Nephron progenitor cell (in vitro differentiated cells): ENCODE measurements at regions not wholly inside any gene's neighbourhood (a gene's known extent, or its start where the extent isn't known, plus 50 kb on each side); places are given as distances from the start of the nearest gene placed in this dataset.

Source experiments
- DNase-seq: peaks from one replicate; pipeline ENCODE4 v3.0.0; 2021
- H3K27ac Mint-ChIP-seq: 2 replicates; pipeline ENCODE4 v1.8.0; 2021; ENCODE audit warnings: mild to moderate bottlenecking, moderate library complexity, mixed read lengths
- H3K27me3 Mint-ChIP-seq: 2 replicates; pipeline ENCODE4 v1.8.0; 2021; ENCODE audit warnings: mild to moderate bottlenecking, low read depth, mixed read lengths; ENCODE audit not compliant: poor library complexity
- H3K36me3 Mint-ChIP-seq: 2 replicates; pipeline ENCODE4 v1.8.0; 2021; ENCODE audit warnings: low read depth, mixed read lengths
- H3K4me1 Mint-ChIP-seq: 2 replicates; pipeline ENCODE4 v1.8.0; 2021; ENCODE audit warnings: mixed read lengths
- H3K4me3 Mint-ChIP-seq: 2 replicates; pipeline ENCODE4 v1.8.0; 2021; ENCODE audit warnings: mild to moderate bottlenecking, moderate library complexity, mixed read lengths
- H3K9me3 Mint-ChIP-seq: 2 replicates; pipeline ENCODE4 v1.8.0; 2021; ENCODE audit warnings: mild to moderate bottlenecking, moderate library complexity, mixed read lengths
- TF ChIP-seq, protein P1 (sequence below): fragments of 200-600 bp; sonication (generic); IDR thresholded peaks from 2 replicates; pipeline ENCODE4 v1.5.0; 2021; ENCODE audit warnings: antibody characterized with exemption

DNA sequence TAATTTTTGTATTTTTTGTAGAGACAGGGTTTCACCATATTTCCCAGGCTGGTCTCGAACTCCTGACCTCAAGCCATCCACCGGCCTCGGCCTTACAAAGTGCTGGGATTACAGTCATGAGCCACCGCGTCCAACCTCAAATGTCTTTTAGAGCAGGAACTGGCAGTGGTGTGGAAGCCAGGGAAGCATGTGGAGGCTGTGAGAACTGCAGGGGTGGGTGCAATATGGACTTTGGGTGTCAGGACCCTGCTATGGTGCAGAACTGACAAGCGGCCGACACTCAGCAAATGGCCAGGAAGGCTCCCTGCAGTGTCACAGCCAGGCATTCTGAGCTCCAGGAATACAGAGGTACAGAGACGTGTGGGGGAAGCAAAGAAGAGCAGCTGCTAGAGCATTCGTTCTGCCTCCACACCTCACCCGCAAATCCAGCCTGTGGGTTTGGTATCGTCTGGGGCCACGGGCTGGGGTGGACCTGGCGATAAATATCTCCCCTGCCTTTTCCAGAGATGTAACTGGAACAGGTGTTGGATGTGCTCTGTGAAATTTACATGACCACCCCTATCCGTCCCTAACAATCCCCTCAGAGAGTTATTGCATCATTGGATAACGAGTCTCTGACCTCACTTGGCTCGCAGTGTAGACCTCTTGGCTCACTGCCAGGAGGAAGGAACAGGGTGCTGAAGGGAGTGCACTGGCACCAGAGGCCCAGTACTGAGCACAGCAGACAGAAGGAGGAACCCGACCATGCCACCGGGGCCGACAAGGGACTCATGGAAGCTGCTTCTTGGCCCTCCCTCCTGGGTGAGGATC is 624.7 kb upstream of the B3GAT1 start:
- Mint-ChIP-seq H3K27me3 (peaks cover 40% of the 10 kb centered on the region), H3K9me3 (no peaks in the 10 kb centered on the region)

DNA sequence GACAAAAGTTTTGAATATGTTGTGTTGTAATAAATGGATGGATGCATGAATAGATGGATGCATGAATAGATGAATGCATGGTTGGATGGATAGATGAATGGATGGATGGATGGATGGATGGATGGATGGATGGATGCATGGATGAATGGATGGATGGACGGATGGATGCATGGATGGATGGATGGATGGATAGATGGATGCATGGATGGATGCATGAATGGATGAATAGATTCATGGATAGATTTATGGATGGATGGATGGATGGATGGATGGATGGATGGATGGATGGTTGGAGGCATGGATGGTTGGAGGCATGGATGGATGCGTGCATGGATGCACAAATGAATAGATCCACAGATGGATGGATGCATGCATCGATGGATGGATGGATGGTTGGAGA is 623.2 kb upstream of the B3GAT1 start:
- H3K36me3 Mint-ChIP-seq = no peaks in the 10 kb centered on the region
- peaks cover 4% of the 10 kb centered on the region for H3K4me1 Mint-ChIP-seq
- no peak for DNase-seq
- TF ChIP-seq, protein P1, sequence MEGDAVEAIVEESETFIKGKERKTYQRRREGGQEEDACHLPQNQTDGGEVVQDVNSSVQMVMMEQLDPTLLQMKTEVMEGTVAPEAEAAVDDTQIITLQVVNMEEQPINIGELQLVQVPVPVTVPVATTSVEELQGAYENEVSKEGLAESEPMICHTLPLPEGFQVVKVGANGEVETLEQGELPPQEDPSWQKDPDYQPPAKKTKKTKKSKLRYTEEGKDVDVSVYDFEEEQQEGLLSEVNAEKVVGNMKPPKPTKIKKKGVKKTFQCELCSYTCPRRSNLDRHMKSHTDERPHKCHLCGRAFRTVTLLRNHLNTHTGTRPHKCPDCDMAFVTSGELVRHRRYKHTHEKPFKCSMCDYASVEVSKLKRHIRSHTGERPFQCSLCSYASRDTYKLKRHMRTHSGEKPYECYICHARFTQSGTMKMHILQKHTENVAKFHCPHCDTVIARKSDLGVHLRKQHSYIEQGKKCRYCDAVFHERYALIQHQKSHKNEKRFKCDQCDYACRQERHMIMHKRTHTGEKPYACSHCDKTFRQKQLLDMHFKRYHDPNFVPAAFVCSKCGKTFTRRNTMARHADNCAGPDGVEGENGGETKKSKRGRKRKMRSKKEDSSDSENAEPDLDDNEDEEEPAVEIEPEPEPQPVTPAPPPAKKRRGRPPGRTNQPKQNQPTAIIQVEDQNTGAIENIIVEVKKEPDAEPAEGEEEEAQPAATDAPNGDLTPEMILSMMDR = no peak
- no peaks in the 10 kb centered on the region for H3K9me3 Mint-ChIP-seq
- no peak overlapping the region for H3K27ac Mint-ChIP-seq
- H3K4me3 Mint-ChIP-seq = no peak overlapping the region
- peaks cover 42% of the 10 kb centered on the region for H3K27me3 Mint-ChIP-seq

More for the DNA sequence above, 624.7 kb upstream of the B3GAT1 start:
- Mint-ChIP-seq H3K36me3 (no peaks in the 10 kb centered on the region), H3K4me3 (no peak overlapping the region), H3K4me1 (no peaks in the 10 kb centered on the region), H3K27ac (no peak overlapping the region)
- DNase-seq = no peak
- TF ChIP-seq, protein P1 = no peak

DNA sequence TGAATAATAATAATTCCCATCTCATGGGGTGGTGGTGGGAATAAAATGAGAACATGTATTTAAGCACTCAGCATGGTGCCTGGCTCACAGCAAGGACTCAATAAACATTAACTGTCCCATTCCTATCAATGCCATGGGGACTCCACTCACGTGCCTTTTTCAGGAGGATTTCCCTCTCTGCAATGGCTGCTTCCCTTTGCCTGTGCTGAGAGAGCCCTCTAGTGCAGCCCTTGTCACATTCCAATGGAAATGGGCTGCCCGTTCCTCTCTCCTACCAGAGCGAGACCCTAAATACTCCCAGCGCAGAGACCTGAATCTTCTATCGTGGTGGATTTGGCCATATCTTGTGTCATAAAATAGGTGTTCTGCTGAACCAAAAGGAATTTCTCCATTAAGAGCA is 621.5 kb upstream of the B3GAT1 start:
- Mint-ChIP-seq H3K27ac (no peak overlapping the region), H3K36me3 (no peaks in the 10 kb centered on the region), H3K4me1 (peaks cover 4% of the 10 kb centered on the region), H3K4me3 (no peak overlapping the region), H3K9me3 (no peaks in the 10 kb centered on the region), H3K27me3 (peaks cover 48% of the 10 kb centered on the region)
- peak; percentile 50 for DNase-seq
- TF ChIP-seq, protein P1 = peak; percentile 20

DNA sequence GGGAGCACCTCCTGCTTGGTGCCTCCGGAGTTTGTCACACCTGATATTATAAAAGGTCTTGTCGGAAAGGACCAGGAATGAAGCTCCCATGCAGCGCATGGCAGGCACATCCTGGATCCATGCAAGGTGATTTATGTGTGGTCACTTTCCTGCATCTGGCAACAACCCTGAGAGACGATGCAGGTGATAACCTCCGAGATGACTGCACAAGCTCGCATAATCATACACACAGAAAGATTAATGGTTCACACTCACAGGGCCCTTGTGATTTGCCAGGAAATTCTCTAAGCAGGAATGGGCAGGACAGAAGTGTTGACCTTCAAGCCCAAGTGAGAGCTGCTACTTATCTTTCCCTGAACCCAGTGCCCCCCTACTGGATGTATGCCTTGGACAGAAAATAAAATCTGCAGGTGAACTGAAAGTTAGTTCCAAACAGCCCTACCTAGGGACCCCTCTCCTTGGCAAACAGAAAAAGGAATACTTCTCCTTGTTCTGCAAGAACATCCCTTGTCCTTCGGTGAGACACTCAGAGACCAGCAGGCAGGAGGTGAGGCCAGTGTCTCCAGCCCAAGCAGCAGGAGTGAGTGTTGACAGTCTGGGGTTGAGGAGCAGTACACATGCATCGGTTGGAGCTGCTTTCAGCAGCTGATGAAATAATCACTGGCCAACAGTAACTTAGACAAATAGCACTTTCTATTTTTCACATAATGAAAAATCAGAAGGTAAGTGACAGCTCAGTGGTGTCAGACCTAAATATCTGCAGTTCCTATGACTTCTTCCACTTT is 619.4 kb upstream of the B3GAT1 start:
- peaks cover 42% of the 10 kb centered on the region for H3K27me3 Mint-ChIP-seq
- H3K36me3 Mint-ChIP-seq = no peaks in the 10 kb centered on the region
- H3K4me1 Mint-ChIP-seq = peaks cover 4% of the 10 kb centered on the region
- H3K4me3 Mint-ChIP-seq = no peak overlapping the region
- H3K27ac Mint-ChIP-seq = no peak overlapping the region
- no peaks in the 10 kb centered on the region for H3K9me3 Mint-ChIP-seq
- TF ChIP-seq, protein P1 = no peak
- DNase-seq = no peak

DNA sequence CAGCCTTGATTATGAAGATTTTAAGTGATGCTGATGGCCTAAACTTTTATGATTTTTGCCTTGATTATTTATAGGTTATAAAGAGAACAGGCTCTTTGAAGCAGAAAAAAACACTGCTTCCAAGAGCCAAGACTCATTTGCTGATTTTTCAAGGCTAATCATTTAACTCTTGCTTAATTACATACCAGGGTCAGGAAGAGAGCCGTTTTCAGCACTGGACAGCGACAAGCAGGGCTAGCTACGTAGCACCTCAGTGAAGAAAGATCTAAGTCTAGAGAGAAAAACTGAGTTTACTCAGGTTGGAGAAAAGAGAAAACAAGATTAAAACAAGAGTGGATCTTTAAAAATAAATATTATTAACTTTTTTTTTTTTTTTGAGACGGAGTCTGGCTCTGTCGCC is 615.4 kb upstream of the B3GAT1 start:
- TF ChIP-seq, protein P1 = no peak
- peak; percentile 86 for DNase-seq
- Mint-ChIP-seq H3K27ac (no peak overlapping the region), H3K9me3 (no peaks in the 10 kb centered on the region), H3K36me3 (no peaks in the 10 kb centered on the region), H3K4me3 (no peak overlapping the region), H3K27me3 (peaks cover 27% of the 10 kb centered on the region), H3K4me1 (peaks cover 4% of the 10 kb centered on the region)
